Medulla oblongata (tissue), 1 donor: ENCODE measurements at regions not wholly inside any gene's neighbourhood (a gene's known extent, or its start where the extent isn't known, plus 50 kb on each side); places are given as distances from the start of the nearest gene placed in this dataset.

ENCODE experiments used
- DNase-seq: peaks from one replicate; pipeline ENCODE4 v3.0.0-alpha.2; 2015; ENCODE audit errors: extremely low spot score

DNA sequence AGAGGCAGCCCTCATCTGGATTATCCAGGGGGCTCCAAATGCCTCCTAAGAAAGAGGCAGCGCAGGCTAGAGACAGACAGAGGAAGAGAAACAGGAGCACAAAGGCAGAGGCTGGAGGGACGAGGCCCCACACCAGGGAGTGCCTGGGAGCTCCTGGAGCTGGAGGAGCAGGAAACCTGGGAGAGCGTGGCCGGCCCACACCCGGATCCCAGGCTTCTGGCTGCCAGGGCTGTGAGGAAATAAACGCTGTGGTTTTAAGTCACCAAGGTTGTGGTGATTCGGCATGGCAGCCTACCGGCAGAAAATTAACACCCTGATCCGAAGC is 165.5 kb downstream of the OLFM1 start:
- DNase-seq: no peak

DNA sequence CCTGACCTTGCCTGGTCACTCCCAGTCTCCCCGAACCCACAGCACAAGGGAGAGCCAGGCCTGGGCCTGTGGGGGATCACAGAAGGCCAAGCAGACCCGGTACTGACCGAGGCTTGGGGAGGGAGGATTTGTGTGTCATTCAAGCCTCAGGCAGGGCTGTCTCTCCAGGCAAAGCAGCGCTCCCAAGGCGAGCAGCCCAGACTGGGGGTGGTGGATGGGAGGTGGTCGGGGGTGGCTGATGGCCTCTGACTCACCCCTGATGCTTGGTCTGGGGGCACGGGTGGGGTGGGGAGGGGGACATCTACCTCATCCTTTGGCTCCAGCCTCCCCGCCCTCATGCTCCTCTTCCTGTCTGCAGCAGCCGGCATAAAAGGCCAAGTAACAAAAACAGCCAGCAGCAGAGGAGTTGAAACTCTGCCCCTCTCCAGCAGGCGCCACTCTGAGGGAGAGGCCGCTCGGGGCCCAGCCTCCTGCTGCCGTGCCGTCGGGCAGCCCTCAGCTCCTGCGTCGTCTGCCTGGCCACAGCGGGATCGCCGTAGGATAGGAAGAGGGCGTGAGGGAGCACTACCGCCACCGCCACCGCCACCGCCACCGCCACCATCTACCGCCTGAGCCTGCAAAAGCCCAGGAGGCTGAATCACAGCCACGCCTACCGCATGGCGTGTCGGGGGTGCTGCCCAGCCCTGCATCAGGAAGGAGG is 166.0 kb downstream of the OLFM1 start:
- DNase-seq: no peak

DNA sequence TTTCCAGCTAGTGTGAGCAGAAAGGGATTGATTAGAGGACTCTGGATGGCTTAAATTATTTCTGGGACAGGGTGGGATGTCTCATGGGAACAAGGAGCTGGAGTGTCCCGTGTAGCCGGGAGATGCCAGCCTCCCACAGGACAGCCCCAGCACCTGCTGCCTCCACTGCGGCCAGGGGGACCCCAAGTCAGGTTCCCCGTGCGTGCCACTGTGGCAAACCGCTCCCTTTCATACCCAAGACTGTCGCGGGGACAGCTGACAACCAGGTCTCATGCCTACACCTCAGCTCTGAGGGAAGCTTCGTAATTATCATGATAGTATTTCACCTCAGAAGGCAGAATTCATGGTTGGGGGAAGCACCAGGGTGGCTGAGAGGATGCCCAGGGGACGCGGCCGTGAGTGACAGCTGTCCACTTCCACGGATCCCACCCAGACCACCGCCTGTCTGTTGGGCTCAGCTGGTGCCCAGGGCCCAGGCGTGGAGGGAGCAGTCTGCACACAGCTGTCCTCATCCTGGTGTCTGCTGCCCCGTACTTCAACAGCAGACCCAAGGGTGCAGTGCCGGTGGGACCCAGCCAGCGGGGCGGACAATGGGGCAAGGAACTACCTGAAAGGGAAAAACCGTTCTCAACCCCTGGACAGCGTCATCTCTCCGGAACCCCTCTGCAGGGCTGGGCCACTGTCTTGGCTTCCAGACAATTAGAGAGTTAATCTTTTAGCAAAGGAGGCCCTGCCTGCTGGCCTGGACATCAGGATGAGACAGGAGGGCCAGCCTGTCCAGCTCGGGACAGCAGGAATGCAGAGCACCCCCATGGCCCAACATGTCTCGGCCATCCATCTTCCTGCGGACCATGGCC is 166.9 kb downstream of the OLFM1 start:
- no peak for DNase-seq

DNA sequence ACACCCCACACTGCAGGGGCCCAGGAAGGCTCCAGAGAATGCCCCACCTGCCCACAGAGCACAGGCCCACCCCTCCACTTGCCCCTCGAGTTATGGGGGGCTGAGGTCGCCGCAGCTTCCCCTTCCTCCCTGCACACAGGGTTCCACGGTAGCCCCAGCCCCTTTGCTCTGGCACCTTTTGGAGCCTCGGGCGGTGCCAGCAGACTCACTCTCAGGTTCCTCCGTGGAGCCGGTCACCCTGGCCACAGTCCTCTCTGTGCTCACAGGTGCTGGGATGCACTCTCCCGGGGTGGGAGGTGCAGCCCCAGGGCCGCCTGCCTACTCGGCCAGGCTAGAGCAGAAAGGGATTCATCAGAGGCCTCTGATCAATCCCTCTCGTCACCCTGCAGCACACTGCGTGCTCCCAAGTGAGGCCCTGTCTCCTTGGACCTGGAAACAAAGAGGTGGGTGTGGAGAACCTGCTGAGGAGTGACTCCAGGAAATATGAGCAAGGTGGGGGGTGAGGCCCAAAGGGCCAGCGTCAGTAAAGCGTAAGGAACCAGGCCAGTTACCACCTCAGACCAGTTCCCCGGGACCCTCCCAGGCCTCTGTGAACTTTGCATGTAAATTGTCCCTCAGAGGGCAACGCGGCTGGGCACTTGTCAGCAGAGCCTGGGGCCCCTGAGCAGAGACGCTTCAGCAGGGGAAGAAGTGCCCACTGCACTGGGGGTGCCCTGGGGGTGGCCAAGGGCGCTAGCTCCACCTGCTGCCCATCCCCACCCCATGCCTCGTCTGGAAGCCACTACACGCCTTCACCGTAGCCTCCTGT is 167.8 kb downstream of the OLFM1 start:
- no peak for DNase-seq

DNA sequence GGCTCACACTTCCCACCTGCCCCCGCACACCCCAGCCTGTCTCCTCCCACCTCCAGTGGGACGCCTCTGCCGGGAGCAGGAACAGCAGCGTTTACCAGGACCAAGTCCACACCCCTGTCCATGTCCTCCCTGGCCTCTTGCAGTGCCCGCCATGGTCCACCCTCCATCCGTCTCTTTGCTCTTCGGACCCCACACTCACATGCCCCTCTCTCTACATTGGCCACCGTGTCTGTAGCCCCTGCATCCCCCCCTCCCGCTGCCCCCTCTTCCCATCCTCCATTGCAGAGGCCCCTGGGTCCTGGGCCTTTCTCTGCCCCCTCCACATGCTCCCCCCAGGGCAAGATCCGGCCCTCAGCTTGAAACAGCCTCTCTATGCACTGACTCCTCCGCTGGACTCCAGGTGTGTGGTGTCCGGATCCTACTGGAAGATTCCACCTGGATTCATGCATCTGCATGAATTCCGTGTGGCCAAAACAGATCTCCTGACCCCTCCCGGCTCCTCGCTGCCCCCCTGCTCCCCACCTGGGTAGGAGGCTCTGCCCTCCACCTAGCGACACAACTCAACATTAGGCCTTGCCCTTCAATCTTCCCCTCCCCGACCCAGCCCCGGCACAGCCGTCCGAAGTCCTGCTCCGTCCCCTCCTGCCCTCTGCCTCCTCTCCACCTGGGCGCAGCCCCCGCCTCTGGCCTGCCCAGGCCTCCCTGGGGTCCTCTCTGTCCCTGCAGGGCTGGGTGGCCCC is 168.5 kb downstream of the OLFM1 start:
- DNase-seq: no peak

DNA sequence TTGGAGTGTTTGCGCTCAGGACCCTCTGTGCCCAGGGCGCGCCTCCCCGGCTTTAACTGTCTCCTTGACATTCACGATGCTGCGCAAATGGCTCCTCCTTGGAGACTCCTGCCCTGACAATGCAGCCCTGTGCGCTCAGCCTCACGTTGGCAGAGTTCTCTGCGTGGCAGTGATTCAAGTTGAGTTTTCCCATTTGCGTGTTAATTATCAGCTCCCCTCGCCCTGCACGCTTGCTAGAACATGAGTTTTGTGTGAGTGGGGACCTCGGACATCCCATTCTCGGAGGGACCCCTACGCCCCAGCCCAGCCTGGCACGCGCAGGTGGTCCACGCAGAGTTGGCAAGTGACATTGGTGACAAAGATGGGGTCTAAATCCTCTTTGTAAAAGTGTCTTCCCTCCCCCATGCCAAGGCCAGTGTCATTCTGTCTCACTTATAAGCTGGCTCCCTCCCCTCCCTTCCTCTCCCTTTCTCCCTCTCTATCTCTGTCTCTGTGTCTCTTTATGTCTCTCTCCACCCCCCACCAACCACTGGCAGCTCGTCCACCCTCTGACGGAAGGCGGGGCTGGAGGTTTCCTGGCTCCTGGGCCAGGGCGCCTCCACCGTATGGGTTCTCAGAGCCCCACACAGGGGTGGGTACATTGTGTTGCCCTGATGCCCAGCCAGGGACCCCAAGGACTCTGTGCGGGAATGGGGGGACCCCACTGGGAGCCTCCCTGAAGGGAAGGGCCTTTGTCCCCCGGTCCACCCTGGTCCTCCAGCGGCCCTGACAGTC is 169.3 kb downstream of the OLFM1 start:
- no peak for DNase-seq

DNA sequence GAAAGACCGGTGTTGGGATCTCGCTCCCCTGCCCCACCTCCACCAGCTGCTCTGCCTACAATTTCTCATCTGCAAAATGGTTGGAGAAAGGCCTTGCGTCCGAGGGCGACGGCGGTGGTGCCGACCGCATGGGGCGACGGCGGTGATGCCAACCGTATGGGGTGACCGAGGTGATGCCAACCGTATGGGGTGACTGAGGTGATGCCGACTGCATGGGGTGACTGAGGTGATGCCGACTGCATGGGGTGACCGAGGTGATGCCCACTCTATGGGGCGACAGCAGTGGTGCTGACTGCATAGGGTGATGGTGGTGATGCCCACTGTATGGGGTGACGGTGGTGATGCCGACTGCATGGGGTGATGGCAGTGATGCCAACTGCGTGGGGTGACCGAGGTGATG is 171.0 kb downstream of the OLFM1 start:
- DNase-seq: no peak

DNA sequence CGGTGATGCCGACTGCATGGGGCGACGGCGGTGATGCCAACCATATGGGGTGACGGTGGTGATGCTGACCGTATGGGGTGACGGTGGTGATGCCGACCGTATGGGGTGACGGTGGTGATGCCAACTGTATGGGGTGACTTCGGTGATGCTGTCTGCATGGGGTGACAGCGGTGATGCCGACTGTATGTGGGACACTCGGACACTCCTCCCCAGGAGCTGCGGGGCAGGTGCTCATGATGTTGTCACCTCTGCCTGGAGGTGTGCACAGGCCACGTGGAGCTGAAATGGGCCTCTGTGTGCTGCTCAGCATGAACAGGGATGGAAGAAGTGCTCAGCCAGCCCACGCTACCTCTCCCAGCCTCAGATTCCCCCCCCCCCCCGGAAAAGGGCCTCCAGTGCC is 171.8 kb downstream of the OLFM1 start:
- no peak for DNase-seq

DNA sequence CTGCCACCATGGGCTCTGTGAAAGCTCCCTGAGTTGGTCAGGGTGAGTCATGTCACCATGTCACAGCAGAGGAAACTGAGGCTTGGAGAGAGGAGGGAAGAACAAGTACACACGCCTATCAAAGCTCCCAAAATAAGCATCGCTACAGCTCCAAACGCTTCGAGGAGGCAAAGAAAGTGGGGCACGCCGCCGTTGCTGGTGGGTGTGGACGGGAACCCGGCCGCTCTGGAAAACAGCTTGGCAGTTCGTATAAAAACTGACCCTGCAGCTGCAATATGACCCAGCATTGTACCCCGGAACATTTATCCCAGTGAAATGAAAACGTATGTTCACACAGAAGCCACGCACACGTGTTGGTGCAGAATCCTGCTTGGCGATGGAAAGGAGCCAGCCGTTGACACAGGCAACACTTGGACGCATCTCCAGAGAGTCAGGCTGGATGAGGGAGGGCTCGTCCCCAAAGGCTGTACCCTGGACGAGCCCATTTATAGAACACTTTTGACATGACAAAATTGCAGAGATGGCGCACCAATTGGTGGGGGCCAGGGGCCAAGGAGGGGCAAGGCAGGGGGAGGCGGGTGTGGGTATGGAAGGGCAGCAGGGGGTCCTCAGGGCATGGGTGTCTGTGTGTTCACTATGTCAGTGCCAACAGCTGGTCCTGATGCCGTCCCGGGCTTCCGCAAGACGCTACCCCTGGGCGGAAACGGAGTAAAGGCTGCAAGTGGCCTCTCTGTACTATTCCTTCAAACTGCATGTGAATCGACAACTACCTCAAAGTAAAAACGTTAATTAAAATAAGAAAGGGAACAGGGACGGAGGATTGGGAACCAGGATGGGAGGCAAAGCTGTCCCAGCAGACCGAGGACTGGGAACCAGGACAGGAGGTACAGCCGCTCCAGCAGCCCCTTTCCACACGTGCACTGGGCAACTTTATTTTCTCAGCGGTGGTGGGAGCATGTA is 173.0 kb downstream of the OLFM1 start:
- no peak for DNase-seq

DNA sequence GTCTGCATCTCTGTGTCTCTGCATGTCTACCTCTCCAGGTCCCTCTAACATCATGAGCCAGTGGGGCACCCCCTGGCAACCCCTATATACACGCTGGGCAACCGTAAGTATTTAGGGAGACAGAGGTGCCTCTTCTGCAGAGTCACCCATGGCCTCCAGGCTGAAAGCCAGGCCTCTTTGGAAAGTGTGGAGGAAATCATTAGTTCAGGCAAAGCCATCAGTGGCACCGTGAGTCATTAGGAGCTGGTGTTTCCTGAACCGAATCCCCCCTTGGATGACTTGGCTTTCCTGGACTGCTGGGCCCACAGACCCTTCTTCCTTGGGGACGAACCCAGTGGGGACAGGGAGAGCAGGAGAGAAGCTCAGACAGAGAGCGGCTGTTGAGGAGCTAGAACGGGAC is 174.8 kb downstream of the OLFM1 start:
- DNase-seq: no peak

DNA sequence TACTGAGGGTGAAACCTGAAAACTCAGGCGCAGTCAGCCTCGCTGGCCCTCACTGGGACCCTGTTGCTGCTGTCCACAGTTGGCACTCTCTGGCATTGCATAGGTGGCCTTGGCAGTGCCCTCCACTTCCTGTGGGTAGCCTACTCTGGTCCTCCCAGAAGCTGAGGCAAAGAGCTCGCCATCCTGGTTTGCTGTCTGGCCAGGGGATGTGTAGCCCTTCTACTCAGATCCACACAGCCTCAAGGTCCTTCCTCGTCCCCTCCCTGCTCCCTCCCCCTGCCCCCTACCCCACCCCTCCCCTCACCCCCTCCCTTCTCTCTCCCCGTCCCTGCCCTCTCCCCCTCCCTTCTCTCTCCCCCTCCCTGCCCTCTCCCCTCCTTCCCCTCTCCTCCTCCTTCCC is 176.0 kb downstream of the OLFM1 start:
- no peak for DNase-seq

DNA sequence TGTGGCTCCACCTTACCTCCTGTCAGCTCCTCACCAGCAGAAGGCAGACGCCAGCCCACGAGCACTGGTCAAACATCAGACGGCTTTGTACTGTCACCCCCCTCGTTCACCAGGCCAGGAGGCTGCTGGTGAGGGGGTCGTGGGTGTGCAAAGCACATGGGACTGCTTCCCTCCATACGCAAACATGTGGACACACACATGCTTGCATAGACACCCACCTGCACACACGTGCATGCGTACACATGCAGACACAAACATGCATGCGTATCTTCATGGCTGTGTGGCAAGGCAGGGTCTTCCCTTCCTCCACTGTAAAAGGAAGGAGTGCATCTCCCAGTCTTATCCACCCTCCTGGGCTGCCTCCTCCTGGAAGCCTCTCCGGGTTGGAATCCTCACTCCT is 178.5 kb downstream of the OLFM1 start:
- DNase-seq: no peak

DNA sequence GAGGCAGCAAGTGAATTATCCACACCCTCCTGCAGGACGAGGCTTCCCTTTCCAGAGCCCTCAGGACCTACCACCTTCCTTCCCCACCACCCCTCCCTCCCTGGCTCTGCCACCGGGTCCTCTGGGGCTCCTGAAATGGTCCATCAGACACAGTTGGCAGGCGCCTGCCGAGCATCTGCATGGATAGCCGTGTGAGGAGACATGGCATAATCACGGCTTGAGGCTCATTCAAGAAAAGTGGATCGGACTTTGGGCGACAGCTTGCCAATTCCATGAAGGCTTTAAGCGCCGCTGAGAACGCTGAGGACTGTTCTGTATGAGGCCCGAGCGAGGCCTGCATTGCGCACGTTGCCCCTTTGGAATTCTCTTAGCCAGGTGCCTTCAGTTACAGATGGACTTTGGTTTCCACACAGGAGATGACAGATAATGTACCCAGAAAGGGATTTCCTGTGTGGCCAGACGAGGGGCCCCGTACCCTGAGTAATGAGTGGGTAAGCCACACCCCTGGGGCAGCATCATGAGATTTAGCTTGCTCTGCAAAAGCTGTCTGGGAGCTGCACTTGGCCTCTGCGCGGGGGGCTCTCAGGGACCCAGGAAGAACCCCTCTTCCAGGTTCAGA is 179.8 kb downstream of the OLFM1 start:
- DNase-seq: no peak

DNA sequence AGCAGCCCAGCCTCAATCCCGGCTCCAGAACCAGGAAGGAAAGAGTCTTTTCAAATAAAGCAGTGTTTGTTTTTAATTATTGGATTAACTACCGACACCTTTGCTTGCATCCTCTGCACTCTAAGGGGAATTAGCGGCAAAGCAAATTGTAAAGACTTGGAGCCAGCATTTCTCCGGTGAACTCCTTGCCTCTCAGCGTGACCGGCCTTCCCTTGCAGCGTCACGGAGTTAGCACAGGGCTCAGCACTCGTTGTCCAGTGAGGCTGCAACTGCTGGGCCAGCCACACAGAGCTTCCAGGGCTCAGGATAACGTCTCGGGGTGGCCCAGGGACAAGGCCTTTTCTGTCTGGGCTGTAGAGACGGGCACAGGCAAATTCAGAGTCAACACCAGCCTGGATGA is 180.6 kb downstream of the OLFM1 start:
- no peak for DNase-seq

DNA sequence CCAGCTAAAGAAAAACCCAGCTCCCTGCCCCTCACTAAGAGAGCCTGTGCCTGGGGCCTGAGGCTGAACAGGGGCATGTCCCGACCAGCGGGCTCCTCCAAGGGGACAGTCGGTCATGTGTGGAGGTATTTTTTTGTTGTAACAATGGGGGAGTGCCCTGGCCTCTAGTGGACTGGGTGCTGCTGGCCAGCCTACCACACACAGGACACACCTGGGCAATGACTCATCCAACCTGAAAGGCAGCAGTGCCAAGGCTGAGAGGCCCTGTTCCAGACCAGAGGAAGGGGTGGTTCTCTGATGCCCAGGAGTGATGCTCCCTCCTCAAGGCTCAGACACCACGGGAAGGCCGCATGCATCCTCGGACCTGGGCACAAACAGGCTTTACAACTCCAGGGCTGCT is 181.5 kb downstream of the OLFM1 start:
- no peak for DNase-seq

DNA sequence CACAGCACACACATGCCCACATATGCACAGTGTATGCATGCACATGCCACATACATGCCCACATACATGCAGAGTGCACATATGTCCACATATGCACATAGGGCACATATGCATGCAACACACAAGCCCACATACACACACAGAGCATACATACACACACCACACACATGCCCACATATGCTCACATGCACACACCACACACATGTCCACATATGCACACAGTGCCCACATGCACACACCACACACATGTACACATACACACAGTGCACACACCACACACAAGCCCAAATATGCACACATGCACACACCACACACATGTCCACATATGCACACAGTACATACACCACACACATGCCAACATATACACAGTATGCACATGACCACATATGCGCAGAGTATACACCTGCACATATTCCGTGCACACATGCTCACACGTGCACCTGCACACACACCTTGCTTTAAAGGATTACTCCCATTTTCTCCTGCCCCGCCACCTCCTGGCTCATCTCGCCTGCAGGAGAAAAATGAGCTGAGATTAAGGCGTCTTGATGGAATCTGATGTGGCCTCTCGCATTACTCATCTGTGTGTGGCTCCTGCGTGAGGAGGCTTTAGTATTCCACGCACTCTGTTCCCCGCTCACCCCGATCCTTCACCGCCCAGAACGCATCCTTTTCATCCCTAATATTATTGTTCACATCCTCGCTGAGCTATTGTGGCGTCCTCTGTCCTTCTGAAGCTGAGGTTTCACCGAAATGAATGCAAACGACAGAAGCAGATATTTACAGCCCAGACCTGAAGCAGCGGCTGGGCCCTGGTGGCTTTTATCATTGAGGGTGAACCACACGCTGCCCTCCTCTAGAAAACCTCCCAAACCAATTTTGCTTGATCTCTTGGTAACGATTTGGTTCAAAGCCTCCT is 182.7 kb downstream of the OLFM1 start:
- DNase-seq: no peak

DNA sequence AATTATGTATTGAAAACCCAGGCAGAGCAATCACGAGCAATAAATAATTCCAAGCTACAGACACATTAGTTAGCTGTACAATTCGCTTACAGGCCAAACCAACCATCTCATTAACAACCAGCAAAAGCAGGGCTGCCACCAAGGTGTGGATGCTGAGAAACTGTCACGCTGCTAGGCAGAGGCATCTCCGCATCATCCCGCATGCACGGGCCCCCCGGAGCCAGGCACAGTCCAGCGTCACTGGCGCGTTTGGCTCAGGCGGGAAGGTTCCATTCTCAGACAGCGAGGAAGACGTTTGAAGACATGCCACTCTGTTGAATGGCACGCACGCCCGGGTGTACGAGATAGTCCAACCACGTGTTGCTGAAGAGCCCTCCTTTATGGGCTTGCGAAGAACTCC is 184.0 kb downstream of the OLFM1 start:
- DNase-seq: no peak

DNA sequence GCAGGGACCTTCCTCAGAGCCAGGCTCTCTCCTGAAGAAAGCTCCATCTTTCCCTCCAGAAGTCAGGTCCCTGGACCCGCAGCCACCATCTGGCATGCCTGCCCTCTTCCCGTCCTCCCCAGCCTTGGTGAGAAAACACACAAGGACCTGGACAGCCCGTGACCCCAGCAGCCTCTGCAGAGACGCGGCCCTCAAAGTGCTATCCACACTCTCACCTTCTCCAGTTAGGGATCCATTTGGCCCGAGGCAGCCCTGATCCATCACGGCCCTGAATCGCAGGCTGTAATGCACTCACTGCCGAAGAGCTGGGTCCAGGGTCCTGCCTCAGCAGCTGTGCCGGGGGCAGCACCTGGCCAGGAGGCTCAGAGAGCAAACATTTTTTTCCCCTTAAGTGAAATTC is 185.1 kb downstream of the OLFM1 start:
- no peak for DNase-seq

DNA sequence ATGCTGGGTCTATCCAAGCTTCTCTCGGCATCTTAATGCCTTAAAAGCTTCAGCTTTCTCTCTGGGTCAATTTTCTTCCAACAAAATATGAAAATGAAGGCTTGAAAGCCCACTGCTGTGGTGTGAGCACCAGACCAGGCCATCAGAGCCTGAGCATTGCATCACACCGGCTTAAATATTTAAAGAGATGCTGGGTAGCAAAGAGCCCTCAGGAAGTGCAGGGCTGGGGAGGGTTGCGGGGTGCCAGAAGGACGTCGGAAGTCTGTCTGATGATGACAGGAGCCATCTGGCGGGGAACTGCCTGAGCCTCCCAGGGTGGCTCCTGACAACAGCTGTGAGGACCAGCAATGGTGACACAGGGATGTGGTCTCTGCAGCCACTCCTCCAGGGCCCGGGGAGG is 185.5 kb downstream of the OLFM1 start:
- no peak for DNase-seq
